Cardiac muscle cell (in vitro differentiated cells and primary cell): ENCODE measurements at regions not wholly inside any gene's neighbourhood (a gene's known extent, or its start where the extent isn't known, plus 50 kb on each side); places are given as distances from the start of the nearest gene placed in this dataset.

Experiments used
- DNase-seq, 2 donors: peaks; one replicate each; pipeline versions ENCODE4 v3.0.0 to v3.0.0-alpha.2; 2010 to 2017; ENCODE audit warnings: low read depth in 1 of 2, low spot score in 1 of 2
- H3K27ac ChIP-seq: fragments of 200-600 bp; sonication (generic); 2 replicates; pipeline ENCODE4 v1.5.1; 2016
- H3K27me3 ChIP-seq: fragments of 200-600 bp; sonication (generic); 2 replicates; pipeline ENCODE4 v1.6.0; 2016; ENCODE audit warnings: control low read depth
- H3K36me3 ChIP-seq: fragments of 200-600 bp; sonication (generic); 2 replicates; pipeline ENCODE4 v1.5.1; 2016; ENCODE audit warnings: control low read depth
- H3K4me1 ChIP-seq: fragments of 200-600 bp; sonication (generic); 2 replicates; pipeline ENCODE4 v1.8.1; 2017; ENCODE audit warnings: low read depth, mild to moderate bottlenecking, mixed run types
- H3K4me3 ChIP-seq: fragments of 200-600 bp; sonication (generic); 2 replicates; pipeline ENCODE4 v1.5.1; 2016; ENCODE audit warnings: mild to moderate bottlenecking
- H3K9me3 ChIP-seq: fragments of 200-600 bp; sonication (generic); 2 replicates; pipeline ENCODE4 v1.5.1; 2017; ENCODE audit warnings: low read depth, mild to moderate bottlenecking, control low read depth
- CTCF ChIP-seq: IDR thresholded peaks from 2 replicates; pipeline ENCODE4 v1.5.1; 2012; ENCODE audit warnings: low read depth, mild to moderate bottlenecking, low read length

GRCh38 chr13:39159393-39159792 is 121.1 kb downstream of the NHLRC3 start:
- peaks cover 3% of the 10 kb centered on the region for H3K4me1 ChIP-seq
- H3K9me3 ChIP-seq: no peaks in the 10 kb centered on the region
- no peak overlapping the region for H3K4me3 ChIP-seq
- no peaks in the 10 kb centered on the region for H3K36me3 ChIP-seq
- no peak overlapping the region for H3K27ac ChIP-seq
- no peak for DNase-seq
- H3K27me3 ChIP-seq: no peaks in the 10 kb centered on the region
- no peak for TF ChIP-seq CTCF

GRCh38 chr13:39159846-39160370 is 121.7 kb downstream of the NHLRC3 start:
- DNase-seq: no peak
- no peak for TF ChIP-seq CTCF
- no peaks in the 10 kb centered on the region for H3K36me3 ChIP-seq
- no peak overlapping the region for H3K27ac ChIP-seq
- no peak overlapping the region for H3K4me3 ChIP-seq
- H3K27me3 ChIP-seq: no peaks in the 10 kb centered on the region
- peaks cover 3% of the 10 kb centered on the region for H3K4me1 ChIP-seq
- no peaks in the 10 kb centered on the region for H3K9me3 ChIP-seq

GRCh38 chr13:39167018-39167417 is 128.8 kb downstream of the NHLRC3 start:
- TF ChIP-seq CTCF: no peak
- H3K27me3 ChIP-seq: no peaks in the 10 kb centered on the region
- no peak overlapping the region for H3K4me3 ChIP-seq
- H3K9me3 ChIP-seq: no peaks in the 10 kb centered on the region
- no peak overlapping the region for H3K27ac ChIP-seq
- no peak for DNase-seq
- peaks cover 4% of the 10 kb centered on the region for H3K4me1 ChIP-seq
- H3K36me3 ChIP-seq: no peaks in the 10 kb centered on the region

GRCh38 chr13:39170711-39171110 is 132.5 kb downstream of the NHLRC3 start:
- Histone ChIP-seq H3K4me1 (peaks cover 4% of the 10 kb centered on the region), H3K9me3 (no peaks in the 10 kb centered on the region), H3K27ac (no peak overlapping the region), H3K27me3 (peaks cover 7% of the 10 kb centered on the region), H3K36me3 (no peaks in the 10 kb centered on the region), H3K4me3 (no peak overlapping the region)
- no peak for DNase-seq
- TF ChIP-seq CTCF: no peak

GRCh38 chr13:39185326-39185725 is 147.1 kb downstream of the NHLRC3 start:
- Histone ChIP-seq H3K4me3 (no peak overlapping the region), H3K36me3 (no peaks in the 10 kb centered on the region), H3K9me3 (no peaks in the 10 kb centered on the region), H3K27ac (no peak overlapping the region), H3K4me1 (peaks cover 4% of the 10 kb centered on the region), H3K27me3 (no peaks in the 10 kb centered on the region)
- no peak for DNase-seq
- TF ChIP-seq CTCF: no peak
